ENCODE measurements at regions not wholly inside any gene's neighbourhood (a gene's known extent, or its start where the extent isn't known, plus 50 kb on each side); places are given as distances from the start of the nearest gene placed in this dataset.

DNA sequence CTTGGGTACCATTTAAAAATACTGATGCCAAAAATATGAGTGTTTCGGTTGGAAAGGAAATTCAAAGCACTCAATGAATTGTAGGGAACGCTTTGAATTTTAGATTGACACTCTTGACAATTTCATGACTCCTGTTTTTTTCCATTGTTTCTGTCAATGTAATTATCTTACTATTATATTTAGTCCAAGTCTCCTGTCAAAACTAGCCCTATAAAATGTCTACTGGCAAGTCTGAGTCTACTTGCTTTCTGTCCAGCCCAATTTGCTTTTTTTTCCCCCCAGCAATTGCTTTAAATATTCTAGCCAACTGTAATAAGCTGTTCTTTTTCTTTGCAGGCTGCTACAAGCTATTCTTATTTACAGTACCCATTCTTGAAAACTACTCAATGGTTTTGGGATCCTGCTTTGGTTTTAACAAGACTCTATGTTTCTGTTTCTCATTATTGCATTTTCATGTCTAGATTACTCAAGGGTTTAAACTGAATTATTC is 1103.9 kb upstream of the GJE1 start:
- no peak for DNase-seq

- DNase-seq: no peak
Measured at GRCh38 chr6:141026504-141026903, 1106.2 kb upstream of the GJE1 start.

DNA sequence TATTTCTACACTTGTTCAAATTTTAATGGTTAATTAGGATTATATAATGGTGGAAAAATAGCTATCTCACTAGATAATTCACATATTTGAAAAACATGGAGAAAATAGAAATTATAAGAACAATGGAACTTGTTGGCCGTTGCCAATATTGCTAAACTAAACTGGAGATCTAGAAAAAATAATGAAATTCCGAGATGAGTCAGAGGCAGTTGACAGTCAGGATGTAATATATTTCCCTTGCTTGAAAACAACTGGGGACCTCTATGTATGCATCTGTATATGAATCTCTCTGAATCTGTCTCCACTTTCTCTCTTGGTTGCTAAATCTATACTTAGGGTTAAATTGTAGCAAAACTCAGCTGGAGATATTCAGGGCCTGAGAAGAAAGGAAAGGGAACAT is 1108.2 kb upstream of the GJE1 start:
- no peak for DNase-seq

GRCh38 chr6:141017941-141018340 is 1114.8 kb upstream of the GJE1 start:
- no peak for DNase-seq

- no peak for DNase-seq
Measured at GRCh38 chr6:141000917-141001316, 1131.8 kb upstream of the GJE1 start.

GRCh38 chr6:140993515-140993914 is 1139.2 kb upstream of the GJE1 start:
- no peak for DNase-seq

DNA sequence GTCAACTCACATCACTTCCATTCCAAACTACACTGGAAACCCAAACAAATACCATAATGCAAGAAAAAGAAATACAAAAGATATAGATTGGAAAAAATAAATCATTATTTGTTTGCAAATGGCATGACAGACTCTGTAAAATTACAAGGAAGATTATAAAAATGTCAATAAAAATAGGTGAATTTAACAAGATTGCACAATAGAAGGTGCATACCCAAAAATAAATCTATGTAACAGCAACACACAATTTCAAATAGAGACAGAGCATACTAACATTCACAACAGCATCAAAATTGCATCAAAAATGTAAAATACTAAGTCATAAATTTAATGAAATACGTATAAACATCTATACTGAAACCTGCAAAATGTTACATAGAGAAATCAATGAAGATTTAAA is 1140.0 kb upstream of the GJE1 start:
- no peak for DNase-seq

- DNase-seq: no peak
Measured at GRCh38 chr6:140988780-140989179, 1143.9 kb upstream of the GJE1 start.

- no peak for DNase-seq
Measured at GRCh38 chr6:140987364-140988155, 1145.2 kb upstream of the GJE1 start.

DNA sequence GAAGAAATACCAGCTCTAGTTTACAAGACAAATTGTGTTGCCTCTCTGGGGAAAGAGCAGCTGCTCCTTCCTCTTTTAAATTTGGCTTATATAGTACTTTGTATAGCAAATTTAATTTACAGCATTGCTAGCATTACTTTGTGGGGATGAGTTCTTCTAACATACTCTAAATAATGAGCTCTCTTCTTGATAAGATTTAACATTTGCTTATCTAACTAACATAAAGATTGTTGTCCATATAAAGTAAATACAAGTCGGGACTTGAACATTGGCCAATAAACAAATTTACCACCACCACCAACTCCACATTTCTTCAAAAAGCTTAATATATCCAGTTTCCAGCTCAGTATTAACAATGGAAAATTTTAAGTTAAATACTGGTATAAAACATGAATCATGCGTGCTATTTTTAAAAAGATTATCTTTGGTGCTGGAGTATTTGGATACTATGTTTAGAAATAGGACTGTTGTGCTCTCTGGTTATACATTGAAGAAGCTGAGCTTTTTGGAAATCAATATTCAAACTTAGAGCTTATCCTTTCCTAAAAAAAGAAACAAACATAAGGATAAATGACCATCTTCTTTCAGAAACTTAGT is 1146.9 kb upstream of the GJE1 start:
- no peak for DNase-seq

DNA sequence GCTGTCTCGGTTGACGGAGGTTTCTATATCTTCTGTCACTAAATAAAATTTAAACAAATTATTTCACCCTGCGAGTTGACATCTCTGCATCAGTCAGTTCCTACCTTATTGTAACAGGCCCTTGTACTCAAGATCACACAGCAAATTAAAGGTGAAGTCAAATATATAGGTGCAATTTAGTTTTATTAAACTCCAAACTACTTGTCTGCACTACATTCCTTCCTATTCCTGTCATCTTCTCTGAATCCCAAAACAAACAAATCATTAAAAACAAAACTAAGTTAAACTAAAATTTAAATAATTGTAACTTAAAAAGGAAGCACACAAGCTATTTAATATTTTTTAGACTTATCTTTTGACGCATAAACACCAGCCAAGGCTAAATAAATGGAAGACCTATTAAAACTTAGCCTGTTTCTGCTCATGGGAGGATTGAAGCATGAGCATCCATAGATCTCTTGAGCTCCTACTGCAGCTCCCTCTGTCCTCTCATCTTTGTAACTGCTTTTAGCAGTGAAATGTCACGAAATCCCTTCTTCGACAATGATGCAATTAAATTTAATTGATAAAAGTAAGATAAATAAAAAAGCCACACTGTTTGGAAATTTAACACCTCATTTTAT is 1152.3 kb upstream of the GJE1 start:
- DNase-seq: no peak

DNA sequence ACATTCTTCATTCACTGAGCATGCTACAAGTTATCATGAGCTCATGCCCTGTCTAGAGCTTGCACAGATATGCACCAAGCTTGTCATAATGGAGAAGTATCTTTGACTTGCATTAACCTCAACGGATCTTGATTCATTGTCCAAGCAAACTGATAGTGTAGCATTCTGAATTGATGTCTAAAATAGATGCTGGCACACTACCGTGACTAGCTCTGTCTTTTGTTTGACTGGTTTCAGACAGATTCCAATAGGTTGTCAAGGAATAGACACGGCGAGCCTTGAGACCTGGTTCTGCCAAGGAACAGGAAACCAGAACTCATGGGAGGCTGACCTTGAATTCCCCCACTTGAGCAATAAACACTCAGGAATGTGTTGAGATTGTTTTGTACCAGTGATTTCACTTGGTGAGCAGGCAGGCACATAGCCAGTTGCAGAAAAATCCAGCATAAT is 1153.1 kb upstream of the GJE1 start:
- DNase-seq: no peak

- no peak for DNase-seq
Measured at GRCh38 chr6:140977403-140977802, 1155.3 kb upstream of the GJE1 start.

GRCh38 chr6:140976806-140977205 is 1155.9 kb upstream of the GJE1 start:
- no peak for DNase-seq

GRCh38 chr6:140970485-140970884 is 1162.2 kb upstream of the GJE1 start:
- DNase-seq: no peak

- DNase-seq: no peak
Measured at GRCh38 chr6:140968062-140968461, 1164.7 kb upstream of the GJE1 start.

DNA sequence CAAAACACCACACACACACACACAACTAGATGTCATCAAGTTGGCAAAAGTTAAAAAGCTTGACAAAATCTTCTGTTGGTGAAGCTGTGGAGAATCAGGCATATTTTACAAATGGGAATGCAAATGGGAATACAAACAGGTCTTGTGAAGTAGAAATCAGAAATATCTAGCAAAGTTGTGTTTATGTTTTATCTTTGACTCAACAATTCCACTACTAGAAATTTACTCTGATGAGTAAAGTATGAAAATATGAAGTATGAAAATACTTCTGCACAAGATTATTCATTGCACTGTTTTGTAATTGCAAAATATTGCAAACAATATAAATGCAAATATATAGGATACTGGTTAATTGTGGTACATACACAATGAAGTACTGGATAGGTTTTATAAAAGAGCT is 1166.0 kb upstream of the GJE1 start:
- no peak for DNase-seq

- DNase-seq: no peak
Measured at GRCh38 chr6:140960566-140960965, 1172.2 kb upstream of the GJE1 start.

DNA sequence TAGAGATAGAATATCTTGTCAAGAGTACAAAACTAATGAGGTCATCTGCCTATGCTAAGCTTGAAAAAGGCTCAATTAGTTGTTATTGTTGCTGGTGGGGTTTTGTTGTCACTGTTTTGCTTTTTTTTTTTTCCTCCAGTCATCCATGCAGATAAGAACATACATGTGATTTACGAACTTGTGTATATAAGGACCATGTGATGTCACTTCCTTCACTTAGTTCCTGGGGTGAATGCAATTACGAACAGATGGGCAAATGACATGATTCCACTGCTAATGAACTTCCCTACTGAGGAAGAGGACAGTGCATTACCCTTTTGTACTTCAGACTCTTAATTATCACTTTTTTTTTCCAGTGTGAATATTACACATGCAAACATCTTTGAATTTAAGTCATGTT is 1175.3 kb upstream of the GJE1 start:
- no peak for DNase-seq

DNA sequence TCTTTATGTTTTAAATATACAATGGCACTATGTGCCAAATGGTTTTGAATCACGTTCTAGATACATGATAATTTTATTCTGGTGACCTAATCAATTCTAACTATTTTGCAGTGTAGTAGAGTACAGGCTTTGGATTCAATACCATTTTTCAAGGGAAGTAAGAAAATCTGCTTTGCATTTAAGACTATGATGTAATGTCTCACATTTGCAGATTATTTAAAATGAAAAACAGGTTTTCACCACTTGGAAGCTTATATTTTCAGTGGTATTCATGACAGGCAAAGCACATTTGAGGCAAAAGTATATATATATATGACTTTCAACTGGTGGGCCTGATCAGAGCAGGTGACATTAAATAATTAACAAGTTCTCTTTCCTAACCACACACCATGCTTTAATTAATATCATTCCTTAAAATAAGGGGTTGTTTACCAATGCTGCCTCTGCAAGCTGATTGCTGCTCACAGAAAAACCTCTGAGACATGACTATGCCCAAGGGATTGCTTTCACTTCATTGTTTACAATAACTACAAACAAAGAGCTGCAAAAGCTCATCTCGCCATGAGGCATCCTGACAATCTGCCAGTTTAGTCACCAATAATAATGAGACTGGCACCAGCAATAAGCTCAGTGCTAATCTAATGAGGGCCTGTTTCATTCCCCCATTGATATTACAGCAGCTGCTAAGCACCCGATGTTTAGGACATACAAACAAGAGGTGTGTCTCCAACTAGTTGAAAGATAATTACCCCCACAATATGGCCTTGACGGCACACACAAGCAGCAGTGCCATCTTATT is 1176.0 kb upstream of the GJE1 start:
- DNase-seq: no peak

- DNase-seq: no peak
Measured at GRCh38 chr6:140940251-140940925, 1192.3 kb upstream of the GJE1 start.

DNA sequence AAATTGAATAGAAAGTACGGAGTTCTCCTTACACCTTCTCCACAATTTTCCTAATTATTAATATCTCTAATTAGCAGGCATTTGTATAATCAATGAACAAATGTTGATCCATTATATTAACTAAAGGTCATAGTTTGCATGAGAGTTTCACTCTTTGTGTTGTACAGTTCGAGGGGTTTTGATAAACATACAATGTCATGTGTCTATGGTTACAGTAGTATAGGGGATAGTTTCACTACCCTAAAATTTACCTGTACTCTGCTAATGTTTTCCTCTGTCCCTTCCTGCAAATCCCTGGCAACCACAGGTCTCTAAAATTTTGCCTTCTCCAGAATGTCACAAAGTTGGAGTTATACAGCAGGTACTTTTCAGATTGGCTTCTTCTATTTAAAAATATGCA is 1199.8 kb upstream of the GJE1 start:
- no peak for DNase-seq

GRCh38 chr6:140931581-140931980 is 1201.1 kb upstream of the GJE1 start:
- no peak for DNase-seq
